A549 (cell line): ENCODE measurements at regions not wholly inside any gene's neighbourhood (a gene's known extent, or its start where the extent isn't known, plus 50 kb on each side); places are given as distances from the start of the nearest gene placed in this dataset.

Experiments
- CEBPB ChIP-seq, 2 experiments: fragments of >200 bp in 1 of 2; sonication (Bioruptor Twin) in 1 of 2; formaldehyde crosslinking in 1 of 2; IDR thresholded peaks; 2 replicates each; pipeline ENCODE4 v1.6.1; 2012 to 2016
- CTCF ChIP-seq: fragments of >200 bp; sonication (Bioruptor Twin); formaldehyde crosslinking; IDR thresholded peaks from 3 replicates; pipeline ENCODE4 v1.5.1; 2016
- HMGXB4 ChIP-seq: fragments of 250-450 bp; sonication (Bioruptor Pico); IDR thresholded peaks from 2 replicates; pipeline ENCODE4 v1.5.0; 2021; ENCODE audit warnings: mild to moderate bottlenecking, moderate library complexity, borderline replicate concordance
- RAD21 ChIP-seq, 2 experiments: fragments of >200 bp in 1 of 2; sonication (Bioruptor Twin) in 1 of 2; formaldehyde crosslinking in 1 of 2; IDR thresholded peaks in 1 of 2; conservative IDR thresholded peaks in 1 of 2; 2 replicates in 1 of 2; 3 replicates in 1 of 2; pipeline ENCODE4 v1.6.1; 2012 to 2018; ENCODE audit warnings: inconsistent platforms in 1 of 2
- RCOR1 ChIP-seq: fragments of 150-350 bp; IDR thresholded peaks from 2 replicates; pipeline ENCODE4 v1.6.1; 2014; ENCODE audit warnings: antibody characterized with exemption, low read length, low read depth
- RFX5 ChIP-seq: fragments of 450-650 bp; IDR thresholded peaks from 2 replicates; pipeline ENCODE4 v1.7.1; 2014; ENCODE audit warnings: antibody characterized with exemption, mild to moderate bottlenecking, moderate library complexity
- TP53 ChIP-seq: fragments of 250-450 bp; sonication (Bioruptor Pico); IDR thresholded peaks from 2 replicates; pipeline ENCODE4 v1.5.0; 2021; ENCODE audit warnings: mild to moderate bottlenecking, moderate library complexity

GRCh38 chr16:5430598-5430997, 333.0 kb upstream of the EEF2KMT start:
- no peak for TF ChIP-seq CTCF
- no peak for TF ChIP-seq CEBPB (IDR thresholded peaks at IDR 0.05)
- no peak for TF ChIP-seq RAD21 (conservative IDR thresholded peaks at IDR 0.05 in 1 of 2, IDR thresholded peaks at IDR 0.05 in 1 of 2)
- TF ChIP-seq TP53 (CRISPR knock-in tag): no peak
- no peak for TF ChIP-seq RCOR1
- no peak for TF ChIP-seq RFX5
- no peak for TF ChIP-seq HMGXB4 (CRISPR knock-in tag)
